ENCODE measurements at regions not wholly inside any gene's neighbourhood (a gene's known extent, or its start where the extent isn't known, plus 50 kb on each side); places are given as distances from the start of the nearest gene placed in this dataset.

- TF ChIP-seq, protein P1, sequence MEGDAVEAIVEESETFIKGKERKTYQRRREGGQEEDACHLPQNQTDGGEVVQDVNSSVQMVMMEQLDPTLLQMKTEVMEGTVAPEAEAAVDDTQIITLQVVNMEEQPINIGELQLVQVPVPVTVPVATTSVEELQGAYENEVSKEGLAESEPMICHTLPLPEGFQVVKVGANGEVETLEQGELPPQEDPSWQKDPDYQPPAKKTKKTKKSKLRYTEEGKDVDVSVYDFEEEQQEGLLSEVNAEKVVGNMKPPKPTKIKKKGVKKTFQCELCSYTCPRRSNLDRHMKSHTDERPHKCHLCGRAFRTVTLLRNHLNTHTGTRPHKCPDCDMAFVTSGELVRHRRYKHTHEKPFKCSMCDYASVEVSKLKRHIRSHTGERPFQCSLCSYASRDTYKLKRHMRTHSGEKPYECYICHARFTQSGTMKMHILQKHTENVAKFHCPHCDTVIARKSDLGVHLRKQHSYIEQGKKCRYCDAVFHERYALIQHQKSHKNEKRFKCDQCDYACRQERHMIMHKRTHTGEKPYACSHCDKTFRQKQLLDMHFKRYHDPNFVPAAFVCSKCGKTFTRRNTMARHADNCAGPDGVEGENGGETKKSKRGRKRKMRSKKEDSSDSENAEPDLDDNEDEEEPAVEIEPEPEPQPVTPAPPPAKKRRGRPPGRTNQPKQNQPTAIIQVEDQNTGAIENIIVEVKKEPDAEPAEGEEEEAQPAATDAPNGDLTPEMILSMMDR (conservative IDR thresholded peaks at IDR 0.05), result no peak
- TF ChIP-seq ZFX (IDR thresholded peaks at IDR 0.05), result no peak
Observed at GRCh38 chr9:28538132-28538531, 964.9 kb upstream of the C9orf72 start.

Measured in C4-2B (cell line).